ENCODE measurements at regions not wholly inside any gene's neighbourhood (a gene's known extent, or its start where the extent isn't known, plus 50 kb on each side); places are given as distances from the start of the nearest gene placed in this dataset.
A peak's percentile ranks its signal among the peaks of the same experiment; 100 is the strongest.

DNA sequence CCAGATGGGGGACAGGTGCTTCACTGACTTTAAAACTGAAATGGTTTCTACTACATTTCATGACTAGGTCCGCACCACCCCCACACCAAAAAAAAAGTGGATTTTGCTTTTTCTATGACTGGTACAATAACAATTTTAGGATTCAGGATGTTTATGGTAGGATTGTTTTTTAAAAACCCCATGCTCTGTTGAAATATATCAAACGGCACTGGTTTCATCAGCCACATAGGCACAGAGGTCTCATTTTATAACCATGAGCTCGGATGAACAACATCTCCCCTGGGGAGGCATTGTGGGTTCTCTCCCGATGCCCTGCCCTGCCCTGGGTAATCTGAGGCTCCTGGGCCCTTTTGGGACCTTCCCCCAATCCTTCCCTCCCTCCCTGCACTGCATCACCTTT is 202.7 kb upstream of the KBTBD8 start:
- DNase-seq: no peak
- Histone ChIP-seq H3K4me2 (ENCODE audit: low read length) (no peak overlapping the region), H3K27me3 (ENCODE audit: insufficient read depth, low read length) (no peaks in the 10 kb centered on the region), H3K18ac (ENCODE audit: low read length) (no peak overlapping the region), H3K23ac (ENCODE audit: low read length) (no peak overlapping the region), H3K14ac (ENCODE audit: low read length) (no peak overlapping the region), H2BK12ac (ENCODE audit: low read length) (no peak overlapping the region), H3K36me3 (ENCODE audit: control insufficient read depth in 1 of 2, insufficient read depth in 2 of 2, low read length in 2 of 2) (no peaks in the 10 kb centered on the region), H3K27ac (ENCODE audit: low read depth, low read length) (no peak overlapping the region), H2BK120ac (ENCODE audit: insufficient read depth, low read length, poor library complexity) (no peak overlapping the region), H3K9ac (ENCODE audit: low read length) (no peak overlapping the region), H3K4ac (ENCODE audit: low read depth, low read length) (no peak overlapping the region), H2AK5ac (ENCODE audit: low read length) (no peak overlapping the region), H3K4me3 (ENCODE audit: low read depth, low read length) (peak overlapping the region; percentile 37), H2AFZ (ENCODE audit: insufficient read depth, low read length, poor library complexity) (no peak overlapping the region), H4K12ac (ENCODE audit: low read depth, low read length) (no peak overlapping the region), H3K4me1 (ENCODE audit: control insufficient read depth in 1 of 2, insufficient read depth in 2 of 2, low read length in 2 of 2) (no peaks in the 10 kb centered on the region), H4K8ac (ENCODE audit: low read depth, low read length) (no peak overlapping the region), H4K91ac (ENCODE audit: low read depth, low read length) (no peak overlapping the region), H3K79me1 (ENCODE audit: low read length) (no peaks in the 10 kb centered on the region), H2BK5ac (ENCODE audit: low read depth, low read length, poor library complexity) (no peak overlapping the region), H3K9me3 (ENCODE audit: insufficient read depth, low read depth, low read length) (no peaks in the 10 kb centered on the region), H3K79me2 (ENCODE audit: control insufficient read depth, insufficient read depth, low read length, poor library complexity) (no peaks in the 10 kb centered on the region)
- no CpG with 5 or more reads among the region's 4 CpGs for WGBS (ENCODE audit: extremely low coverage, insufficient coverage, insufficient read length)

DNA sequence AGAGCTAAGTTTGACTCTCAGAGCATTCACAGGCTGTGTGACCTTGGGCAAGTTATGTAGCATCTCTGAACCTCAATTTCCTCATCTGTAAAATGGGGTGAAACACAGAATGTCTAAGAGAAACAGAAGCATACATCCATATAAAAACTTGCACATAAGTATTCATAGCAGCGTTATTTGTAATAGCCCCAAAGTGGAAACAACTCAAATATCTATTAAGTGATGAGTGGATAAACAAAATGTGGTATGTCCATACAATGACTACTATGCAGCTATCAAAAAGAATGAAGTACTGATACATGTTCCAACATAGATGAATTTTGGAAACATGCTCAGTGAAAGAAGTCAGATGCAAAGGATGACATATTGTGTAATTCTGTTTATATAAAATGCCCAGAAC is 201.8 kb upstream of the KBTBD8 start:
- Histone ChIP-seq H3K9ac (ENCODE audit: low read length) (no peak overlapping the region), H4K12ac (ENCODE audit: low read depth, low read length) (no peak overlapping the region), H2BK12ac (ENCODE audit: low read length) (no peak overlapping the region), H2BK5ac (ENCODE audit: low read depth, low read length, poor library complexity) (no peak overlapping the region), H3K4me3 (ENCODE audit: low read depth, low read length) (no peak overlapping the region), H3K79me2 (ENCODE audit: control insufficient read depth, insufficient read depth, low read length, poor library complexity) (no peaks in the 10 kb centered on the region), H2AFZ (ENCODE audit: insufficient read depth, low read length, poor library complexity) (no peak overlapping the region), H3K27ac (ENCODE audit: low read depth, low read length) (no peak overlapping the region), H3K4me1 (ENCODE audit: control insufficient read depth in 1 of 2, insufficient read depth in 2 of 2, low read length in 2 of 2) (no peaks in the 10 kb centered on the region), H3K23ac (ENCODE audit: low read length) (no peak overlapping the region), H3K27me3 (ENCODE audit: insufficient read depth, low read length) (no peaks in the 10 kb centered on the region), H3K9me3 (ENCODE audit: insufficient read depth, low read depth, low read length) (no peaks in the 10 kb centered on the region), H2BK120ac (ENCODE audit: insufficient read depth, low read length, poor library complexity) (no peak overlapping the region), H3K14ac (ENCODE audit: low read length) (no peak overlapping the region), H4K8ac (ENCODE audit: low read depth, low read length) (no peak overlapping the region), H3K79me1 (ENCODE audit: low read length) (no peaks in the 10 kb centered on the region), H2AK5ac (ENCODE audit: low read length) (no peak overlapping the region), H3K18ac (ENCODE audit: low read length) (no peak overlapping the region), H4K91ac (ENCODE audit: low read depth, low read length) (no peak overlapping the region), H3K4me2 (ENCODE audit: low read length) (no peak overlapping the region), H3K36me3 (ENCODE audit: control insufficient read depth in 1 of 2, insufficient read depth in 2 of 2, low read length in 2 of 2) (no peaks in the 10 kb centered on the region), H3K4ac (ENCODE audit: low read depth, low read length) (no peak overlapping the region)
- WGBS (ENCODE audit: extremely low coverage, insufficient coverage, insufficient read length): no CpG with 5 or more reads among the region's 1 CpG
- DNase-seq: no peak

DNA sequence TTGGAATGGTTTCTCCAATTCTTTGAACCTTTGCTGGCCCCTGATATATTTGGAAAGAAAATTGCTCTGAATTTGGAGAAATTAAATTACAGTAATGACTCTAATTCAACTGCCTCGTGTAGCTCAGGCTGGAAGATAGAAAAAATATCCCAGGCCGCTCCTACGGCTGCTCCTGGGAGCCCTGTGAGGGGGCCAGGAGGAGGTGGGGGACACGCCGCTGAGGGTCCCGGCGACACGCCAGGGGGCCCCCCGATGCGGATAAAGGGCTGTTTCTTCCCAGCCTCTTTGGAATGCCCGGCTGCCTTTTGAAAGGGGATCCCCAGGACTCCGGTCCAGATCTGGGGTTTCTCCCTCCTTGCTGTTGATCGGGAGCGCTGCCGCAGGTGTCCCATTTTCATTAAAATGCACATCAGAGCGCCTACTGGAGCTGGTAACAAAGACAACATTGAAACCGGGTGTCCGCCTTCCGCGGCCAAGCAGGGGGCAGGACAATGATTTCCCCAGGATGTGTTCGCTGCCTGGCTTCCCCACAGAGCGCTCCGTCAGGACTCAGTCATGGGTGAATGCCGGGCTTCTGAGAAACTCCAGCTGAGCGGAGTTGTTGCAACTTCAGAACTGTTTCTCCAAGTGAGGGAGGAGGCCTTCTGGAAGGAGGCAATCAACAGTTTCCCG is 200.1 kb upstream of the KBTBD8 start:
- Histone ChIP-seq H3K79me1 (ENCODE audit: low read length) (no peaks in the 10 kb centered on the region), H3K27ac (ENCODE audit: low read depth, low read length) (no peak overlapping the region), H3K14ac (ENCODE audit: low read length) (no peak overlapping the region), H2BK120ac (ENCODE audit: insufficient read depth, low read length, poor library complexity) (no peak overlapping the region), H3K4me1 (ENCODE audit: control insufficient read depth in 1 of 2, insufficient read depth in 2 of 2, low read length in 2 of 2) (no peaks in the 10 kb centered on the region), H3K9me3 (ENCODE audit: insufficient read depth, low read depth, low read length) (no peaks in the 10 kb centered on the region), H3K23ac (ENCODE audit: low read length) (no peak overlapping the region), H2AK5ac (ENCODE audit: low read length) (no peak overlapping the region), H3K36me3 (ENCODE audit: control insufficient read depth in 1 of 2, insufficient read depth in 2 of 2, low read length in 2 of 2) (no peaks in the 10 kb centered on the region), H3K4ac (ENCODE audit: low read depth, low read length) (no peak overlapping the region), H3K18ac (ENCODE audit: low read length) (no peak overlapping the region), H4K8ac (ENCODE audit: low read depth, low read length) (no peak overlapping the region), H3K4me3 (ENCODE audit: low read depth, low read length) (no peak overlapping the region), H2BK5ac (ENCODE audit: low read depth, low read length, poor library complexity) (no peak overlapping the region), H3K79me2 (ENCODE audit: control insufficient read depth, insufficient read depth, low read length, poor library complexity) (no peaks in the 10 kb centered on the region), H3K27me3 (ENCODE audit: insufficient read depth, low read length) (no peaks in the 10 kb centered on the region), H4K91ac (ENCODE audit: low read depth, low read length) (no peak overlapping the region), H2AFZ (ENCODE audit: insufficient read depth, low read length, poor library complexity) (peak overlapping the region; percentile 3), H4K12ac (ENCODE audit: low read depth, low read length) (no peak overlapping the region), H2BK12ac (ENCODE audit: low read length) (no peak overlapping the region), H3K4me2 (ENCODE audit: low read length) (peak overlapping the region; percentile 48), H3K9ac (ENCODE audit: low read length) (no peak overlapping the region)
- no peak for DNase-seq
- WGBS (ENCODE audit: extremely low coverage, insufficient coverage, insufficient read length): no CpG with 5 or more reads among the region's 26 CpGs

DNA sequence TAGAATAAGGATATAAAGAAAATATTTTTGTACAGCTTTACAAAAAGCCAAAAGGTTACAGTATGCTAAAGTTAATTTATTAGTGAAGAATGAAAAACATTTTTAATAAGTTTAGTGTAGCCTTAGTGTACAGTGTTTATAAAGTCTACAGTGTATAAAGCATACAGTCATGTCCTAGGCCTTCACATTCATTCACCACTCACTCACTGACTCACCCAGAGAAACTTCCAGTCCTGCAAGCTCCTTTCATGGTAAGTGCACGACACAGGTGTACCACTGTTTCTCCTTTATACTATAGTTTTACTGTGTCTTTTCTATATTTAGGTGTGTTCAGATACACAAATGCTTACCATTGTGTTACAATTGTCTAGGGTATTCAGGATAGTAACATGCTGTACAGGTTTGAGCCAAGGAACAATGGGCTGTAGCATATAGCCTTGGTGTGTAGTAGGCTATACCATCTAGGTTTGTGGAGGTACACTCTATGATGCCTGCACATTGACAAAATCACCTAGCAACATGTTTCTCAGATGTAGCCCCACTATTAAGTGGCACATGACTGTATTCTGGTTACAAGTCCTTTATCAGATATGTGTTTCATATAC is 197.1 kb upstream of the KBTBD8 start:
- no peaks in the 10 kb centered on the region for H3K4me1 ChIP-seq (ENCODE audit: control insufficient read depth in 1 of 2, insufficient read depth in 2 of 2, low read length in 2 of 2)
- no peak overlapping the region for H3K18ac ChIP-seq (ENCODE audit: low read length)
- WGBS (ENCODE audit: extremely low coverage, insufficient coverage, insufficient read length): no CpG with 5 or more reads among the region's 1 CpG
- no peak overlapping the region for H2BK120ac ChIP-seq (ENCODE audit: insufficient read depth, low read length, poor library complexity)
- H3K23ac ChIP-seq (ENCODE audit: low read length): no peak overlapping the region
- no peak overlapping the region for H2BK5ac ChIP-seq (ENCODE audit: low read depth, low read length, poor library complexity)
- H4K91ac ChIP-seq (ENCODE audit: low read depth, low read length): no peak overlapping the region
- H3K36me3 ChIP-seq (ENCODE audit: control insufficient read depth in 1 of 2, insufficient read depth in 2 of 2, low read length in 2 of 2): no peaks in the 10 kb centered on the region
- H3K4me2 ChIP-seq (ENCODE audit: low read length): no peak overlapping the region
- no peak overlapping the region for H2AK5ac ChIP-seq (ENCODE audit: low read length)
- H2BK12ac ChIP-seq (ENCODE audit: low read length): no peak overlapping the region
- H3K4me3 ChIP-seq (ENCODE audit: low read depth, low read length): no peak overlapping the region
- no peak for DNase-seq
- no peak overlapping the region for H4K8ac ChIP-seq (ENCODE audit: low read depth, low read length)
- no peaks in the 10 kb centered on the region for H3K79me2 ChIP-seq (ENCODE audit: control insufficient read depth, insufficient read depth, low read length, poor library complexity)
- H3K79me1 ChIP-seq (ENCODE audit: low read length): no peaks in the 10 kb centered on the region
- no peak overlapping the region for H3K9ac ChIP-seq (ENCODE audit: low read length)
- H3K27me3 ChIP-seq (ENCODE audit: insufficient read depth, low read length): no peaks in the 10 kb centered on the region
- H3K14ac ChIP-seq (ENCODE audit: low read length): no peak overlapping the region
- H3K9me3 ChIP-seq (ENCODE audit: insufficient read depth, low read depth, low read length): no peaks in the 10 kb centered on the region
- H3K27ac ChIP-seq (ENCODE audit: low read depth, low read length): no peak overlapping the region
- H2AFZ ChIP-seq (ENCODE audit: insufficient read depth, low read length, poor library complexity): no peak overlapping the region
- no peak overlapping the region for H3K4ac ChIP-seq (ENCODE audit: low read depth, low read length)
- no peak overlapping the region for H4K12ac ChIP-seq (ENCODE audit: low read depth, low read length)
